ENCODE measurements at regions not wholly inside any gene's neighbourhood (a gene's known extent, or its start where the extent isn't known, plus 50 kb on each side); places are given as distances from the start of the nearest gene placed in this dataset.
A peak's percentile ranks its signal among the peaks of the same experiment; 100 is the strongest.
"Not testable (repeated sequence)": the region's sequence is repeated elsewhere in the genome, so short reads cannot be mapped to it uniquely, and the experiment has no call there.

DNA sequence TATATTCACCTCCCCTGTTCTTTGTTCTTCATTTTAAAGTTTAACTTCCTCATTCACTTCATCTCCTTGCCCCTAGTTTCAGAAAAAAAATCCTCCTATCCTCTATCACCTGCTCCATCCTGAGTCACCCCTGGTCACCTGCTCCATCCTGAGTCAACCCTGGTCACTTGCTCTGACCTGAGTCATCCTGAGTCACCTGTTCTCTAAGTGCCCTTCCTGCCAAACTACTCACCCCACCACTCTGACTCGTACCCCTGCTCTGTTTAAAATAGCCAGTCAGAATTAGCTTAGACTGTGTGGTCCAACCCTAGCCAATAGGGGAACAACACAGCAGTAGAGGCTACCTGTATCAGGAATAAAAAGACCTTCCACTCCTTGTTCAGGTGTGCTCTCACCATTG is 716.9 kb downstream of the ZBBX start:
- DNase-seq (ENCODE audit: low read depth) = no peak

DNA sequence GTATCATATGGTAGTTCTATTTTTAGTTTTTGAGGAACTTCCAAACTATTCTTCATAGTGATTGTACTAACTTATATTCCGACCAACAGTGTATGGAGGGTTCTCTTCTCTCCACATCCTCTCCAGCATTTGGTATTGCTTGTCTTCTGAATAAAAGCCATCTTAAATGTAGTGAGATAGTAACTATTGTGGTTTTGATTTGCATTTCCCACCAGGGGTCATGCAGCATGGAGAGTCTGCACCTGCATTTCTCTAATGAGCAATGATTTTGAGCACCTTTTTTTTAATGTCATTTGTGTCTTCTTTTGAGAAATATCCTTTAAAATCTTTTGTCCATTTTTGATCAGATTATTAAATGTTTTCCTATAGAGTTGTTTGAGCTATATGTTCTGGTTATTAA is 718.5 kb downstream of the ZBBX start:
- no peak for DNase-seq (ENCODE audit: low read depth)

DNA sequence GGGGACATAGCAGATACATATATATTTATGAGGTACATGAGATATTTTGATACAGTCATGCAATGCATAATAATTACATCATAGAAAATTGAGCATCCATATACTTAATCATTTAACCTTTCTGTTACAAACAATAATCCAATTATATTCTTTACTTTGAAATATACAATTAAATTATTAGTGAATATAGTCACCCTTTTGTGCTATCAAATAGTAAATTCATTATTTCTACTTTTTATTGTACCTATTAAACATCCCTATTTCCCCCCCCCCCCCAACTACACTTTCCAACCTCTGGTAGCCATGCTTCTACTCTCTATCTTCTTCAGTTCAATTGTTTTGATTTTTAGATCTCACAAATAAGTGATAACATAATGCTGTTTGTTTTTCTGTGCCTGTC is 719.1 kb downstream of the ZBBX start:
- no peak for DNase-seq (ENCODE audit: low read depth)

DNA sequence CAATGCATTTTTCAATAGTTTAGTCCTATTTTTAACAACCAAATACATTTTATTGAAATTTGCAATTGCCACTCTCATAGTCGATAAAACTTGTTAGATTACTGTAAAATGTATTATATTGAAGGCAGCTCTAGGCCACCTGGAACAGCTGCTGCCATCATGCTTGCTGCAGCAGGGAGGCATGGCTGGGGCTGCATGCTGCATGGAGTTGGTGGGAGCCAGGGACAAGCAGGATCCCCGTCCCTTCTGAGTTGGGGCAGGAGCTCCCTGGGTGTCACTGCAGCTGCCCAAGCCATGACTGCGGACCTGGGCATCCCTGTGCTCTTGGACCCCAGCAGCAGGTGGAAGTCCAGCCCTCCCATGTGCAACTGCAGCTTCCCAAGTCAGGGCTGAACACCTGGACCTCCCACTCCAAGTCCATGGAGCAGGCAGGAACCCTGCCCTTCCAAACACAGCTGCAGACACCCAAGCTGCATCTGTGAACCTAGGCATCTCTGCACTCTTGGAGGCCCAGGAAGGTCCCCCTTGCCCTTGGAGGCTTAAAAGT is 742.0 kb downstream of the ZBBX start:
- DNase-seq (ENCODE audit: low read depth) = no peak

DNA sequence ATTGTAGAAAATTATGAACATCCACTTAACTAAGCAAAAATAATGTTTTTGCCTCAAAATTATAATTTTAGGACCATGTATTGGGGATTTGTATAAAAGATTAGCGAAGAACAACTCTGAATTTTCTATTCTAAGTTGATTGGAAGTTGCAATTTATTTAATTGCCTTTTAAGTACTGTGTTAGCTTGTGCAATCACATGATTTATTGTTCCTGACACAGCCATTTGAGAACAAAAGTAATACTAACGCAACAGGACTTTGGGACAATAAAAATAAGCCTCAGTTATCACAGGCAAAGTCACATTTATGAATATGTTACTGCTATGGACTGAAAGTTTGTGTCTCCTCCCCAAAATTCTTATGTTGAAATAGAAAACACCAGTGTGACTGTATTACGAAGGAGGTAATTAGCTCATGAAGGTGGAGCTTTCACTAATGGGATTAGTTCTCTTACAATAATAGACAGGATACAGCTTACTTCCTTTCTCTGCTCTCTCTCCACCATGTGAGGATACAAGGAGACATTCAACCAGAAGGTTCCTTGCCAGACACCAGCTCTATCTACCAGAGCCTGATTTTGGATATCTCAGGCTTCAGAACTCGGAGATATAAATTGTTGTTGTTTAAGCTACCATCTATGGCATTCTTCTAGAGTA is 745.9 kb downstream of the ZBBX start:
- DNase-seq (ENCODE audit: low read depth) = no peak

GRCh38 chr3:166630190-166630589 is 749.9 kb downstream of the ZBBX start:
- no peak for DNase-seq (ENCODE audit: low read depth)

DNA sequence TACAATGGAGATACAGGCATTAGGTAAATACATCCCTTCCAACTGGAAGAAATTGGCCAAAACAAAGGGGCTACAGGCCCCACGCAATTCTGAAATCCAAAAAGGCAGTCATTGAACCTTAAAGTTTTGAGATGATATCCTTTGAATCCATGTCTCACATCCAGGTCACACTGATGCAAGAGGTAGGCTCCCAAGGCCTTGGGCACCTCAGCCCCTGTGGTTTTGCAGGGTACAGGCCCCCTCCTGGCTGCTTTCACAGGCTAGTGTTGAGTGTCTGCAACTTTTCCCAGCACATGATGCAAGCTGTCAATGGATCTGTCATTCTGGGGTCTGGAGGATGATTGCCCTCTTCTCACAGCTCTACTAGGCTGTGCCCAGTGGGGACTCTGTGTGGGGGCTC is 766.7 kb downstream of the ZBBX start:
- no peak for DNase-seq (ENCODE audit: low read depth)

DNA sequence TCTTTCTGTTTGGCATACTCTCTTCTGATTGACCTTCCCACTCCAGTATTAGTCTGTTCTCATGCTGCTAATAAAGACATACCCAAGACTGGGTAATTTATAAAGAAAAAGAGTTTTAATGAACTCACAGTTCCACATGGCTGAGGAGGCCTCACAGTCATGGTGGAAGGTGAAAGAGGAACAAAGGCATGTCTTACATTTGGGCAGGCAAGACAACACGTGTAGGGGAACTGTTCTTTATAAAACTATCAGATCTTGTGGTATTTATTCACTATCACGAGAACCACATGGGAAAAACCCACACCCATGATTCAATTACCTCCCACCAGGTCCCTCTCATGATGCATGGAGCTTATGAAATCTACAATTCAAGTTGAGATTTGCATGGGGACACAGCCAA is 767.3 kb downstream of the ZBBX start:
- not testable (repeated sequence) for DNase-seq (ENCODE audit: low read depth)

- DNase-seq (ENCODE audit: low read depth) = no peak
These were observed 770.8 kb upstream of the BCHE start for GRCh38 chr3:166607933-166608521.

DNA sequence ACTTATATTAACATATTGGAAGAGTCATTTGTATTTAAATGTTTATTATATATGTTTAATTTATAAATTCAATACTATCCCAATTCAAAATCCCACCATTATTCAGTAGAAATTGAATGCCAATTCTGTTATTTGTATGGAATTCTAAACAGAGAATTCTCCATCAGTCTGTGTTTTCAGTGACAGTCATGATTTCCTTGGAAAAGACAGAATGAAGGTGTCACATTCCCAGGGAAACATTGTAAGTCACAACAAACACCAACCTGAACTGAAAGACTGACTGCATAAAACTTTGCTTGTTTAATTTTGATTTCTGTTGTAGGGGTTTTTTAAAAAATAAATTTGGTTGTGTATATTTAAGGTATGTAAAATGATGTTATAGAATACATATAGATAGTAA is 769.8 kb upstream of the BCHE start:
- DNase-seq (ENCODE audit: low read depth) = no peak

DNA sequence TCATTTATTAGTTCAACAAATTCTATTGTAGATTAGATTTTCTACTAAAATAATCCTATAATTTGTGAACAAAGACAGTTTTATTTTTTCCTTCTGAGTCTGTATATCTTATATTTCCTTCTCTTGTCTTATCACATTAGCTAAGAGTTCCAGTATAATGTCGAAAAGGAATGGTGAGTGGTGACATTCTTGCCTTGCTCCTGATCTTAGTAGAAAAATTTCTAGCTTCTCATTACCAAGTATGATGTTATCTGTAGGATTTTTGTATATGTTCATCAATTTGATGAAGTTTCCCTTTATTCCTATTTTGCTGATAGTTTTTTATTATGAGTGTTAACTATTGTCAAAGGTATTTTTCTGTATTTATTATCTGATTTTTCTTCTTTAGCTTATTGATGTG is 756.6 kb upstream of the BCHE start:
- DNase-seq (ENCODE audit: low read depth) = no peak

- DNase-seq (ENCODE audit: low read depth) = no peak
These were observed 745.0 kb upstream of the BCHE start for GRCh38 chr3:166582236-166582635.

- no peak for DNase-seq (ENCODE audit: low read depth)
These were observed 743.3 kb upstream of the BCHE start for GRCh38 chr3:166580561-166580960.

- no peak for DNase-seq (ENCODE audit: low read depth)
These were observed 737.9 kb upstream of the BCHE start for GRCh38 chr3:166575161-166575560.

DNA sequence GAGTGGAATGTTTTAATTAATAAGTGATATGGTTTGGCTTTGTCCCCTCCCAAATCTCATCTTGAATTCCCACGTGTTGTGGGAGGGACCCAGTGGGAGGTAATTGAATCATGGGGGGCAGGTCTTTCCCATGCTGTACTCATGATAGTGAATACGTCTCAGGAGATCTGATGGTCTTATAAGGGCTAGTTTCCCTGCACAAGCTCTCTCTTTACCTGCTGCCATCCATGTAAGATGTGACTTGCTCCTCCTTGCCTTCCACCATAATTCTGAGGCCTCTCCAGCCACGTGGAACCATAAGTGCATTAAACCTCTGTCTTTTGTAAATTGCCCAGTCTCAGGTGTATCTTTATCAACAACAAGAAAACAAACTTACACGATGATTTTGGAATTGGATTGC is 734.5 kb upstream of the BCHE start:
- not testable (repeated sequence) for DNase-seq (ENCODE audit: low read depth)

DNA sequence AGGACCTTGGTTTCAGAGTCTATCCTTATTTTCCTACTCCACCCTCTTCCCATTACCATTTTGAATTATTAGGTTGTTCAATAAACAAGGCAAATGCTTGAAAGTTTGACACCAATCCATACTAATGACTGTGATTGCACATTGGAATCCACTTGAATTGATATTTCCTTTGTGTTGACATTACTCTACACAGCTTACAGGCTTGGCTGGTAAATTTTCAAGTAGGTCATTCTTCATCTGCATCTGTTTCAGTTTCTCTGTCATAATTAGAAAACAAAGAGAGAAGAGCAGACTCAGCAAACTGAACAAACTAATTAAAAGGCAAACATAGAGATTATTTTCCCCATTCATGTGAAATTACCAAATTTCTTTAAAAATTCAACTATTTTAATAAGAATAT is 732.9 kb upstream of the BCHE start:
- DNase-seq (ENCODE audit: low read depth) = no peak

- no peak for DNase-seq (ENCODE audit: low read depth)
These were observed 732.4 kb upstream of the BCHE start for GRCh38 chr3:166569589-166569988.

- DNase-seq (ENCODE audit: low read depth) = no peak
These were observed 723.0 kb upstream of the BCHE start for GRCh38 chr3:166560253-166560652.

DNA sequence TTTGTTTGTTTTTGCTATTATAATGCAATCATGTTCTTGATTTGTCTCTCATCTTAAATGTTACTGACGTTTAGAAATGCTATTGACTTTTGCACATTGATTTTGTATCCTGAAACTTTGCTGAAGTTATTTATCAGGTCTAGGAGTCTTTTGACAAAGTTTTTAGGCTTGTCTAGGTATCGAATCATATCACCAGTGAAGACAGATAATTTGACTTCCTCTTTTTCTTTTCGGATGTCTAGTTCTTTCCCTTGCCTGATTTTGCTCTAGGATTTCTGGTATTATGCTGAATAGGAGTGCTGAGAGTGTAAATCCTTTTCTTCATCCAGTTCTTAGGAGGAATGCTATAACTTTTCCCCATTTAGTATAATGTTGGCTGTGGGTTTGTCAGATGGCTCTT is 719.7 kb upstream of the BCHE start:
- DNase-seq (ENCODE audit: low read depth) = no peak

DNA sequence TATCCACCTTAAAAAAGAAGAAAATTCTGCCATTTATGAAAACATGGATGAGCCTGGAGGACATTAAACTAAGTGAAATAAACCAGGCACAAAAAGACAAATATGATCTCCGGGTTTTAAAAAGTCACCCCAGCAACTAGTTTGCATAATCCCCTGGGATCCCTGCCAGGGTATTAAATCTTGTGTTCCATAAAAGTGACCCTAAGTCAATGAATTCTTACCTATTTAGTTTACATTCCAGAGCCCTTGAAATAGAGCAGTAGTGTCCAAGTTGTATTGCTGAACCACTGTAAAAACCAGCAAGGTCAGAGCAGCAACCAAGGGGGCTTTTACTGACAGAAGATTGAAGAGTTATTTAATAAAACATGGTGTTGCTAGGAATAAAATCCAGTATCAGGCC is 716.8 kb upstream of the BCHE start:
- no peak for DNase-seq (ENCODE audit: low read depth)

- no peak for DNase-seq (ENCODE audit: low read depth)
These were observed 696.5 kb upstream of the BCHE start for GRCh38 chr3:166533740-166534139.

- no peak for DNase-seq (ENCODE audit: low read depth)
These were observed 694.5 kb upstream of the BCHE start for GRCh38 chr3:166531730-166532129.

DNA sequence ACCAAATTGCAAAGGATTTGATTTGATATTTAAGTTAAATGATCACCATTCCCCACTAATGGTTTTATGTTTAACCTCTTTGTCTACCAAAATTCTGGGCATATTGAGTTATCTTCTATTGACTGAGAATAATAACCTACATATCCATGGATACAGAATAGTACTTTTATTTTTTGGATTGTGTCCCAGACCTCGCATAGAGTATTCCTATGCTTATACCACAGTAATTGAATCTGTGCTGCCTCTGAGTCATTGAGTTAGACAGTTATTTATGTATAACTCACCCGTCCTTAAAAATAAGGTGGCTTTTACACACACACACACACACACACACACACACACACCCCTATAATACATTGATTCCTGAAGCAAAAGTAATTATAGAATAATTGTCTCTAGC is 690.1 kb upstream of the BCHE start:
- peak; percentile 9 for DNase-seq (ENCODE audit: low read depth)

- no peak for DNase-seq (ENCODE audit: low read depth)
These were observed 689.7 kb upstream of the BCHE start for GRCh38 chr3:166526881-166527280.

Data from non-pigmented ciliary epithelial cell (primary cell).